GM21423 (cell line): ENCODE measurements at regions not wholly inside any gene's neighbourhood (a gene's known extent, or its start where the extent isn't known, plus 50 kb on each side); places are given as distances from the start of the nearest gene placed in this dataset.
"Not testable (repeated sequence)": the region's sequence is repeated elsewhere in the genome, so short reads cannot be mapped to it uniquely, and the experiment has no call there.

Source experiments
- ATAC-seq: cut with Tn5 transposase; IDR thresholded peaks from one replicate; pipeline ENCODE4 v1.9.1; 2021; ENCODE audit warnings: mild to moderate bottlenecking, moderate library complexity; ENCODE audit not compliant: unreplicated experiment

- no peak for ATAC-seq
These were observed 173.6 kb downstream of the IRF8 start for GRCh38 chr16:86072328-86073102.

- no peak for ATAC-seq
These were observed 174.2 kb downstream of the IRF8 start for GRCh38 chr16:86073103-86073625.

DNA sequence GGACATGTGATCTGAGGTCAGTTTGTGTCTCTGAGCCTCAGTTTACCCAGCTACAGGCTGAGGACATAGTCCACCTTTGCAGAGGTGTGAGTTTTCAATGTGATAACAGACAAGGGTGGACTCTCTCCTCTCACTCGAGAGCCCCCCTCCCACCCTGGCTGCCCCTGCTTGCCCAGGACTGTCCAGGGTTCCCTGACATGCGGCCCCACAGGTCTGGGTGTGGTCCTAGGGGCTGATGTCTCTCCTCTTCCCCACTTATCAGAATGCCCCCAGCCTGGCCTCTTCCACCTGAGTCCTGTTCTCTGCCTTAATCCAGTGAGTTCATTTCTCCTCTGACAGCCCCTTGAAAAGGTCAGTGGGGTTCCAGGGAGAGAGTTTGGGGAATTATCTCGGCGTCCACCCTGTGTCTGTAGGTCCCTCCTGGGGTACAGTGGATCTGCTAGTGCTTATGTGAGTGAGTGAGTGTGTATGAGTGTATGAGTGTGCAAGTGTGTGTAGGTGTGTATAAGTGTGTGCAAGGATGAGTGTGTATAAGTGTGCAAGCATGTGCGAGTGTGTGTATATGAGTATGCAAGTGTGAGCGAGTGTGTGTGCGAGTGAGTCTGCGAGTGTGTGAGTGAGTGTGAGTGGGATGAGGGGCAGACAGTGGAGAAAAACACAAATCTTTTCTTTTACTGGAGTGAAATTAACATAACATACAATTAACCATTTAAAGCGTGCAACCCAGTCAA, 175.0 kb downstream of the IRF8 start:
- no peak for ATAC-seq

DNA sequence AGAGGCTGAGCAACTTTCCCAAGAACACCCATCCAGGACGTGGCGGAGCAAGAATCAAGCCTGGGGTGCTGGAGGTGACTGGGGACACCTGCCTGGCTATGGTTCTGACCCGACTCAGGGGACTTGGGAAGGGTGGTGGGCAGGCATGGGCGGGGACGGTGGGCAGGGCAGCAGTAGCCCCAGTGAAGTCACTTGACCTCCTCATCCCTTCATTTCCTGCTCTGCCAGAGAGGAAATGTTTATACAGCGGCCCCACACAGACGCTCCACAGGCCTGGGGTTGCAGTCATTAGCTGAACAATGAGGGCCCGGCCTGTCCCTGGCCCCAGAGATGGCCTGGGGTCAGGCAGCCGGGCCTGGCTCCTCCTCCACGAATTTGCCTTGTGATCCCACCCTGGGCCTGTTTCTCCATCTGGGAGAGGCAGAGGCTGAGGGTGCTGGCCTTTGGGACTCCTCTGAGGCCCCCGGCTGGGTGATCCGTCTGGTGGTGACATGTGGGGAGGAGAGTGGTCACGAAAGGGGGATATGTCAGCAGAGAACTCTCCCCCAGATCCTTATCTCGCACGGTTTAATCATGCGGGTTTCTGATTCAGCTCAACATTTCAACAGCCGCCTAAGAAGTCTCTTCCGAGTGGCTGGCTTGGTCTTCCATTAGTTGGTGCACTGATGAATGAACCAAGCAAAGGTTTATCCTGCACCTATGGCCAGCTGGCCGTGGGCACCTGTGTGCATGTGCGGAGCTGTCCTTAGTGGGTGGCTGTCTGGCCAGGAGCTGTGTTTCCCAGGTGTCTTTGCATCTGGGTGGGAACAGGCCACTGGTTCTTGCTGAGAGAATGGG, 175.9 kb downstream of the IRF8 start:
- ATAC-seq, result no peak

DNA sequence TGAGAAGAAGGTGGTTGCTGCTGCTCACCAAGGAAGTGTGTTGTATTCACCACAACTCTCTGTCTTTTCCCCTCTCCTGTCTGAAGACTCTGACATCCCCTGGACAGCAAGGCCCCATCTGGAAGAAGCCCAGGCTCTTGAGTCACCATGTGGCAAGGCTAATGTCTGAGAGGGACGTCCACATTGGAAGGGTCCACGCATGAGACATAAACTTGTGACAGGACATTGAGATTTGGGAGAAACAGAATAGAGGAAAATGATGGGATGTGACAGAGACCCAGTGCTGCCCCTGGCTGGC, 176.5 kb downstream of the IRF8 start:
- ATAC-seq, result no peak

DNA sequence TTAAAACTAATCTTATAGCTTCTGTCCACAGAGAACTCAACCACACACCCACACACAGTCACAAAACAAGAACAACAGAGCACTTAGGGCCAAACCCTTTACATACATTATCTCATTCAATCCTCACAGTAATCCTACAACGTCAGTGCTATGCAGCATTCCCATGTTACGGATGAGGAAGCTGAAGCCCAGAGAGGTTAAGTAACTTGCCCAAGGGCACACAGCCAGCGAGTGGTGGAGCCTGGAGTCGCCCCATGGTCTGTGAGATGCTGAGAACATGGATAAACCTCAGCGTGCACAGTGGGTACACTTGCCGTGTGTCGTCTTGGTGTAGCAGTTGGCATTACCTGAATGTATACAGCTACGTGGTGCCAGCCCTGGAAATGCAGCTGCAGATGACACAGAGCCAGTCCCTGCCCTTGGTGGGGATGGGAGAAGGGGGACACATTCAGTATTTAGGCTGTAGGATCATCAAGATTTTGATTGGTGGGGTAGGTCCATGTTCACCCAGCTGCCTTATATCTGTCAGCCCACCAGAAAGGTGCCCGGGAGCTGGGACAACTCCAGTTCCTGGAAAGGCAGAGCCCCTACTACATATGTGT, 177.0 kb downstream of the IRF8 start:
- no peak for ATAC-seq

DNA sequence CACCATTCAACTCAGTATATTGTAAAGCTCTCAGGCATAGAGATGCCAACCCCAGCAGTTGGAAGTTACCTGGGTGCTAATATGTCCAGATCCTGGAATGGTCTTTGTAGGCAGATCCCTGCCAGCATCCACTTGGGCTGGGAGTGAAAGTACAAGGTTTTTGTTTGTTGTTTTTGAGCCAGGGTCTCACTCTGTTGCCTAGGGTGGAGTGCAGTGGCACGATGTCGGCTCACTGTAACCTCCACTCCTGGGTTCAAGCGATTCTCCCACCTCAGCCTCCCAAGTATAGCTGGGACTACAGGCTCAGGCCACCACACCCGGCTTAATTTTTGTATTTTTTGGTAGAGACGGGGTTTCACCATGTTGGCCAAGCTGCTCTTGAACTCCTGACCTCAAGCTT, 177.6 kb downstream of the IRF8 start:
- ATAC-seq, result no peak

DNA sequence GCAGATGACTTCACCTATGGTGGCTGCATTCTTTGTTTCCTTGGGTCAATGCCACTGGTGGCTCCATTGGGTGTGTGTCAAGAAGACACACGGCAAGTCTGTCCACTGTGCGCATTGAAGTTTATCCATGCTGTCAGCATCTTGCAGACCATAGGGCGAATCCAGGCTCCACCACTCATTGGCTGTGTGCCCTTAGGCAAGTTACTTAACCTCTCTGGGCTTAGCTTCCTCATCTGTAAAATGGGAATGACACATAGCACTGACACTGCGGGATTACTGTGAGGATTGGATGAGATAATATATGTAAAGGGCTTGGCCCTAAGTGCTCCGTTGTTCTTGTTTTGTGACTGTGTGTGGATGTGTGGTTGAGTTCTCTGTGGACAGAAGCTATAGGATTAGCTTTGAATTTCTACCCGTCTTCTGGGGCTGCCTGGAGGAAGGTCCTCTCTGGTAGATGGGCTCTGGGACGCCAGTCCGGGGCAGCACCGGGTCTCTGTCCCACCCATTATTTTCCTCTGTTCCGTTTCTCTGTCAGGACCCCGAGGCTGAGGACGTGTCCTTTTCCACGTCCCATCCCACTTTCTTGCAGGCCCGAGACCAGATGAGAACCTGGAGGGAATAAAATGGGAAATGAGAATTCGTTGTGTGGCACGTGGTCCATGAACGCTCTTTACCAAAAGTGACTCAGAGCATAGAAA, 178.4 kb downstream of the IRF8 start:
- ATAC-seq, result no peak

- ATAC-seq, result no peak
These were observed 179.2 kb downstream of the IRF8 start for GRCh38 chr16:86078121-86078600.

DNA sequence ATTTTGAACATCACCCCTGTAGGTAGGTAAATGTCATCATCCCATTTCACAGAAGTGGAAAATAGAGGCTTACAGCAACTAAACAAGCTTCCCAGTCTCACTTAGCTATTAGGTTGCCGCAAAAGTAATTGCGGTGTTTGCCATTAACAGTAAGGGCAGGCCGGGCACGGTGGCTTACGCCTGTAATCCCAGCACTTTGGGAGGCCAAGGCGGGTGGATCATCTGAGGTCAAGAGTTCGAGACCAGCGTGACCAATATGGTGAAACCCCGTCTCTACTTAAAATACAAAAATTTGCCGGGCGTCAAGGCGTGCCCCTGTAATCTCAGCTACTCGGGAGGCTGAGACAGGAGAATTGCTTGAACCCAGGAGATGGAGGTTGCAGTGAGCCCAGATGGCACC, 179.7 kb downstream of the IRF8 start:
- ATAC-seq, result not testable (repeated sequence)

GRCh38 chr16:86079255-86079885, 180.4 kb downstream of the IRF8 start:
- ATAC-seq, result no peak

DNA sequence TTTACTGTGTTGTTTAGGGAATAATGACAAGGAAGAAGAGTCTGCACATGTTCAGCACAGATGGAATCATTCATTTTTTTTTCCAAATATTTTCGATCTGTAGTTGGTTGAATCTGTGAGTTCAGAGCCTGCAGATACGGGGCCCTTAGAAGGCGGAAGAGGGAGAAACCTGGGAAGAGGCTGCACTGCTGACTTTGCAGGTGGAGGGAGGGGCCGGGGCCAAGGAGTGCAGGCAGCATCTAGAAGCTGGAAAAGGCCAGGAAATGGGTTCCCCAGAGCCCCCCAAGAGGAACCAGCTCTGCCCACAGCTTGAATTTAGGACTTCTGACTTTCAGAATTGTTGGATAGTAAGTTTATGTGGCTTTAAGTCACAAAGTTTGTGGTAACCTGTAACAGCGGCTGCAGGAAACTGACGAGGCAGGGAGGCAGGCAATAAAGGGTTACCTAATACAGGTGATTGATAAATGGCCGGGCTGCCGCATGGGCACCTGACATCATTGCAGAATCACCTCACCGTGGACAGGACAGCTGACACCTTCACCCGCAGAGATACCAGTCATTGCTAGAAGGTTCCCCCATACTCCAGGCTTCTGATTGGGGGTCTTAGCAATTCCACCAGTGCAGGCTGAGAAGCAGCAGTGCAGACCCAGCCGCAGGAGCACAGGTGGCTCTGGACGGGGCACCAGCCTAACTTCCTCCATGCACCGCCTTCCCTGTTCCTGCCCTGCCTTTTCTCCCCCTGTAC, 181.3 kb downstream of the IRF8 start:
- ATAC-seq, result no peak

DNA sequence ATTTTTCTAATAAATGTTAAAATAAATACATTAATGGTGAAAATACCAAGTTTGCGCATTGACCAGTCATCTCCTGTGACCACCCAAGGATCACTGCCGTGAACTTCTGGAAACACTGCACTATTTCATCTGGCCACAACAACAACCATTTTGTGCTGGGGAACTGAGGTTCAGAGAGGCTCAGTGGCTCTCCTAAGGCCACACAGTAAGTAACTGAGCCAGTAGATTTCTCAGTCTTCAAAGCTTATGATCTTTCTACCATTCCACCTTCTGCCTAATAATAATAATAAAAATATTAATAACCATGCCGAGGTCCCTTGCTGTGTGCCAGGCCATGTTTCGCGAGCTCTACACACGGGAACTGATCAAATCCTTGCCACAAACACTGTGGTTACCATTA, 182.0 kb downstream of the IRF8 start:
- ATAC-seq, result no peak

- no peak for ATAC-seq
These were observed 183.6 kb downstream of the IRF8 start for GRCh38 chr16:86082418-86083030.

DNA sequence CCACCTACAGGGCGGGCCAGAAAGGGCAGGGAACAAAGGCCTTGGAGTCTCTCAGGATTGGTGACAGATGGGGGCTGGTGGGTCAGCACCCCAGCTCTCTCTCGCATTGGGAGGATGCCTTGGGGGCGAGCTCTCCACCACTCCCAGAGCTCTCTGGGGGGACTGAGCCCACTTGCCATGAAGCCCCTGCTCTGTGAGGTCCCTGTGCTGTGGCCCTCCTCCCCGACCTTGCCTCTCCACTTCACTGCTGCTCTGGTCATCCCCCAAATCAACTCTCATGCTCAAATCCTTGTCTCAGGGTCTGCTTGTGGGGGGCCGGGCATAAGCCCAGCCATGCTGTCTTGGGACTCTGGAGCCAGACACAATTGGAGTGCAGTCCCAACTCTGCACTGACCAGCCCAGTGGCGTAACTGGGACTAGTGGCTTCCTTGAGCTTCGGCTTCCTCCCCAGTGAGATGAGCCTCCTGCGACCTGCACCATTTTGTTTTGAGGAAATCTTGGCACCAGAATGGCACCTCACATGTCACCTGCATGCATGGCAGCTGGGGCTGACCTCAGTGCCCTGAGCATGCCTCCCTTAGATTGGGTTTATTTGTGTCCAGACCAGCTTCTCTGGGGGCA, 184.5 kb downstream of the IRF8 start:
- ATAC-seq, result no peak

DNA sequence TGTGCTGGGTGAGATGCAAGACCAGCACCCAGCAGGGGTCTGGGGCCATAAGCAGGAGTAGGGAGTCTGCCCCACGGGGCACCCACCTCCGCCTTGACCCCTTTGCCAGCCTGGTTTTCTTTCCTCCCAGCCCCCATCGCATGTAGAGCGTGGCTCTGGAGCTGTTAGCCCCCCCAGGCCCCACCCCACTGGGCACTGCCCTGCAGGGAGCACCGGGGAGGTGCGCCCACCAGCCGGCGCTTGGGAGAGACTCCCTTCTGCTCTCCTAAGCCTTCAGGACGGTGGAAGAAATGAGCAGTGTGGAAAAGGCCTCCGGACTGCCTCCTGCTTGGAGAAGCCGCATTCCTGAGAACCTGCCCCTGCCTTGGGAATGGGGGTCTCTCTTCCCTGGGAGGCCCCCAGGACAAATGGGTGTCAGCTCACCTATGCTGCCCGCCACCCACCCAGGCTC, 186.2 kb downstream of the IRF8 start:
- no peak for ATAC-seq

DNA sequence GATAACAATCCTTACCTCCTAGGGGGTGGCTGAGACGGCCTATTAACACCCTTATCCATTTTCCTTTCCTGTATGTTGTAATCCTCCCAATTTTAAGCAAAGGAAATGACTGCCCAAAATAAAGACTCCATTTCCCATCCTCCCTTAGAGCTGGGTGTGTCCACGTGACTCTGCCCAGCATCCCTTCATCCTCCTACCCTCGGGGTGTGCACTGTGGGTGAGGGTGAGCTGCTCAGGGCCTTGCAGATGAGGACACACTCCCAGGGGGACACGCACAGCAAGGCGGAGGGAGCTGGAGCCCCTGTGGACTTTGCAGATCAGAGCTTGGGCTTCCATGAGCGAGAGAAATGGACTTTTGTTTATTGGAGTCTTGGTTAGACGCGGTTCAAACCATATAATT, 186.8 kb downstream of the IRF8 start:
- no peak for ATAC-seq

DNA sequence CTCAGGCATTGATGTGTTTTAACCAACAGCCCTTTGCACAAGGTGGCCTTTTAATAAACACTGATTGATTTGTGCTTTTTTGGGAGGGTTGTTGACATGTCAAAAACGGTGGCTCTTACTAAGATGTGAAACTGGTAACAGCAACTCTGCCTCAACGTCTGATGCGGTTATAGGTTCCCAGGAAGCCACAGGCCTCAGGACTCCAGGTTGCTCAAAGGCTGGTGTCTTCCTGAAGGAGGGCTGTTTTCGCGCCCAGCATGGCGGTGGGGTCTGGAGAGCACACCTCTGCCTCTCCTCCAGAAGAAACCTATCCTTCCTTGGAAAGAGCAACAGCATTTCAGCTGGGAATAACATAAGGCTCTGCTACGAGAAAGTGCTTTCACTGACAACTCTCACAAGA, 187.5 kb downstream of the IRF8 start:
- no peak for ATAC-seq
